Left renal cortex interstitium (tissue), 4 donors: ENCODE measurements at regions not wholly inside any gene's neighbourhood (a gene's known extent, or its start where the extent isn't known, plus 50 kb on each side); places are given as distances from the start of the nearest gene placed in this dataset.
A peak's percentile ranks its signal among the peaks of the same experiment; 100 is the strongest.
"Not testable (repeated sequence)": the region's sequence is repeated elsewhere in the genome, so short reads cannot be mapped to it uniquely, and the experiment has no call there.

Experiments used
- DNase-seq, 4 donors: peaks; one replicate each; pipeline ENCODE4 v3.0.0-alpha.2; 2013; ENCODE audit warnings: low read depth in 4 of 4, low spot score in 2 of 4, missing footprints in 1 of 4

GRCh38 chr4:9604031-9604892 lies 160.0 kb downstream of the DEFB131A start:
- DNase-seq, result peak in 2 of 4 donors; percentile 24 to 56

DNA sequence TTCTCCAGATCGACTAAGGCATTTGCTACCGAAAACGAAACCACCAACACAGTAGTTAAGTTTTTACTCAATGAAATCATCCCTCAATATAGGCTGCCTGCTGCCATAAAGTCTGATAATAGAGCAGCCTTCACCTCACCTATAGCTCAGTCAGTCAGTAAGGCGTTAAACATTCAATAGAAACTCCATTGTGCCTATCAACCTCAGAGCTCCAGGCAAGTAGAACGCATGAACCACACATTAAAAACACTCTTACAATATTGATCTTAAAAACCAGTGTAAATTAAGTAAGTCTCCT lies 160.6 kb downstream of the DEFB131A start:
- DNase-seq, result not testable (repeated sequence)

DNA sequence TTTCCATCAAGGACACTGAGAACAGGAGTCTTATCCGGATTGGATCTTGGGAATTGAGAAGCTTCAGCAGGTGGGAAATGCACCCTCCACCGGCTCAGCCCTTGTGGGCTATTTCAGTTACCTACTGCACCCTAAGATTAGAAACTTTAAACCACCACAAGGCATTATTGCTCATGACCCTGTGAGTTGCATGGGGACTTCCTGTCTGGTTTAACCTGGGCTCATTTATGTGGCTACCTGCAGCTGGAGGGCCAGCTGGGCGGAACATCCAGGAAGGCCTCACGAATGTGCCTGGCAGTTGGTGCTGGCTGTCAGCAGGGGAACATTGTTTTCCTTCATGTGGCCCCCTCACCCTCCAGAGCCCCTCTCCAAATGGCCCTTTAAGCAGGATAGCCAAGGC lies 164.1 kb downstream of the DEFB131A start:
- no peak for DNase-seq

GRCh38 chr4:9610321-9610720 lies 166.1 kb downstream of the DEFB131A start:
- DNase-seq, result not testable (repeated sequence)

DNA sequence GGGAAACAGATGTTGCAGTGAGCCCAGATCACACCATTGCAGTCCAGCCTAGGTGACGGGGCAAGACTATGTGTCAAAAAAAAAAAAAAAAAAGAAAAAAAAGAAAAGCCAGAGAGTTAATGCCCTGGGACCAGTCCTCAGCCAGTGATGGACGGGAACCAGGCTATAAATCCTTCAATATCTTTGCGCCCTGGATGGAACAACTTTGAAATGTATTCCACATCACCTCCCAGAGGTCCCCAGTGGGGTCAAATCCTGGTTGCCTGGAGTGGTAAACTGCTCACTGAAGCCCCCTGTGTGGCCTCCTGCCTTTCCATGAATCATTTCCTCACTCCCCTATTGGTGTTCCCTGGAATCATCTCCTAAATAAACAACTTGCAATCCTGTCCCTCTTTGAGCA lies 166.9 kb downstream of the DEFB131A start:
- no peak for DNase-seq

GRCh38 chr4:9636411-9636810 lies 145.0 kb upstream of the DRD5 start:
- DNase-seq, result not testable (repeated sequence)

DNA sequence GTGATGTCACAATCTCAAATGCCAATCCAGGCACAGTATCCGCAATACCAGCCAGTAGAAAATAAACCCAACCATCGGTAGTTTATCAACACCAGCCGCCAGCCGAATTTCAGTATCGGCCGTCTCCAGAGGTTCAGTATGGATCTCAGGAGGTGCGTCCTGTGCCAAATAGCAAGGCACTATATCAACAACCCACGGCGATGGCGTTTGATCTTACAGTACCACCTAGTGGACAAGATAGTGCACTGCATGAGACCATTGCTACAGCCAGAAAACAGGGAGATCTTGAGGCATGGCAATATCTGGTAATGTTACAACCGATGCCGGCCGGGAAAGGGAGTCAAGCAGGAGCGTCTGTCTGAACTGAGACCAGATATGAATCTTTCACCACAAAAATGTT lies 121.8 kb upstream of the DRD5 start:
- not testable (repeated sequence) for DNase-seq

- not testable (repeated sequence) for DNase-seq
Observed at GRCh38 chr4:9660955-9661354, 120.5 kb upstream of the DRD5 start.

GRCh38 chr4:9670725-9671124 lies 110.7 kb upstream of the DRD5 start:
- DNase-seq, result not testable (repeated sequence)

DNA sequence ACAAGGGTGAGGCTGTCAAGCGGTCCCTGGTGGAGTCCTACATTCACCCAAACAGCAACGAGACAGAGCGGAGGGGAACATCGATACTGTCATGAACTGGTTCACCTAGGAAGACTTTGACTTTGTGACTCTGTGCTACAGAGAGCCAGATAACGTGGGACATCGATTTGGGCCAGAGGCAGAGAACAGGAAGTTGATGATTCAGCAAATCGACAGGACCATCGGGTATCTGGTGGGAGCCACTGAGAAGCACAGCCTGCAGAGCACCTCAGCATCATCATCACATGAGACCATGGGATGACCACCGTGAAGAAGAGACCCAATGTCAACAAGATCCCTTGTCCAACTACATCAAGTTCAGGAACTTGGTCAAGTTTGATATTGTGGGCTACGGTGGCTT lies 104.1 kb upstream of the DRD5 start:
- DNase-seq, result not testable (repeated sequence)

DNA sequence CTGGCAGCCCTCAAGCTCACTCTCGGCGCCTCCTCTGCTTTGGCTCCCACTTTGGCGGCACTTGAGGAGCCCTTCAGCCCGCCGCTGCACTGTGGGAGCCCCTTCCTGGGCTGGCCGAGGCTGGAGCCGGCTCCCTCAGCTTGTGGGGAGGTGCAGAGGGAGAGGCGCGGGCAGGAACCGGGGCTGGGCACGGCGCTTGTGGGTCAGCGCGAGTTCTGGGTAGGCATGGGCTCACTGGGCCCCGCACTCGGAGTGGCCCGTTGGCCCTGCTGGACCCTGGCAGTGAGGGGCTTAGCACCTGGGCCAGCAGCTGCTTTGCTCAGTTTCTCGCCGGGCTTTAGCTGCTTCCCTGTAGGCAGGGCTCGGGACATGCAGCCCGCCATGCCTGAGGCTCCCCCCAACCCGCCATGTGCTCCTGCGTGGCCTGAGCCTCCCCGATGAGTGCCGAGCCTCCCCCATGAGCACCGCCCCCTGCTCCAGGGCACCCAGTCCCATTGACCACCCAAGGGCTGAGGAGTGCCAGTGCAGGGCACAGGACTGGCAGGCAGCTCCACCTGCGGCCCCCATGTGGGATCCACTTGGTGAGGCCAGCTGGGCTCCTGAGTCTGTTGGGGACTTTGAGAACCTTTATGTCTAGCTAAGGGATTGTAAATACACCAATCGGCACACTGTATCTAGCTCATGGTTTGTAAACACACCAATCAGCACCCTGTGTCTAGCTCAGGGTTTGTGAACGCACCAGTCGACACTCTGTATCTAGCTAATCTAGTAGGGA lies 101.5 kb upstream of the DRD5 start:
- no peak for DNase-seq

- DNase-seq, result not testable (repeated sequence)
Observed at GRCh38 chr4:9683174-9683573, 98.3 kb upstream of the DRD5 start.

GRCh38 chr4:9685016-9685415 lies 96.4 kb upstream of the DRD5 start:
- not testable (repeated sequence) for DNase-seq

DNA sequence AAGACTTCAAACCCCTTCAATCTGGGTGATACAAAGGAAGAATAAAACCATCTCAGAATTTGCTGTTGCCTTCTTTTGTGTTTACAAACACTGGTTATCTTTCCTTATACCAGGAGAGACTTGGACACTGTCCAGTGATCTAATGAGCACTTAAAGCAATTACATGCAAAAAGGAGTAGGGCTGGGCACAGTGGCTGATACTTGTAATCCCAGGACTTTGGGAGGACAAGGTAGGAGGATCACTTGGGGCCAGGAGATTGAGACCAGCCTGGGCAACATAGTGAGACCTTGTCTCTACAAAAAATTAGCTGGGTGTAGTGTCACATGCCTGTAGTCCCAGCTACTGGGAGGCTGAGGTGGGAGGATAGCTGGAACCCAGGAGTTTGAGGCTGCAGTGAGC lies 95.7 kb upstream of the DRD5 start:
- DNase-seq, result no peak

- DNase-seq, result peak in 3 of 4 donors; percentile 8 to 29 (median 15)
Observed at GRCh38 chr4:9690636-9691237, 90.7 kb upstream of the DRD5 start.

GRCh38 chr4:9691238-9692065 lies 90.0 kb upstream of the DRD5 start:
- DNase-seq, result peak; percentile 73 to 93 (median 89)

GRCh38 chr4:9692791-9693491 lies 88.5 kb upstream of the DRD5 start:
- DNase-seq, result not testable (repeated sequence)

GRCh38 chr4:9694403-9694802 lies 87.0 kb upstream of the DRD5 start:
- not testable (repeated sequence) for DNase-seq

DNA sequence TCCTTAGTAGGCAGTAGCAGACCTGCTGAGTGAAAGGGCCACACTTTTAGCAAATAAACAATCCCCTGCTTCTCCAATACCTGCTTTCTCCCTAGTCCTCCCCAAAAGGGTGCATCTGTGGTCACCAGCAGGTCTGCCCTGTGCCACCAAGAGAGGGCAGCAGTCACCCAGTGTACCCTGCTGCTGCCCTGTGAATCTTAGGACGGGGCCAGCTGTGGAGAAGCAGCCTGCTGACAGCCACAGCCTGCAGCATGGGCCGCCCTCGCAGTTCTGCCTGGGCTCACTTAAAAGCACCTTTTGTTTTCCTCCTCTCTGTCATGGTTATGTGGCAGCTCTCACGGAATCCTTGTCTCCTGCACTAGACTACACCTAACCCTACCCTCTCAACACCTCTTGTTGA lies 85.4 kb upstream of the DRD5 start:
- DNase-seq, result not testable (repeated sequence)

DNA sequence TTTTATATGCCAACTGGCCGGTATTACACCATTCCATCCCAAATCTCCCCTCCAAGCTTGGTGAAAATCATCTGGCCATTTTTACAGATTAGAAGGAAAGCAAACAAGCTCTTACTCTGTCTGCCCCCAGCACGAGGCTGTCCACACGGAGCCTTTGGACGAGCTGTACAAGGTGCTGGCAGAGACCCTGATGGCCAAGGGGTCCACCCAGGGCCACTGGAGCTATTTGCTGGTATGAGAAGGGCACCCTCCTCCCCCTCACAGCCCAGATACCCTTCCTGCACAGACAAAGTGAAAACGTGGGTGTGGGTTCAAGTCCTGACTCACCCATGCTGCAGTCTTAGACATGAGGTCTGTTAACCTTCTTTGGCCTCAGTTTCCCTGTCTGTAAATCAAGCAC lies 84.9 kb upstream of the DRD5 start:
- not testable (repeated sequence) for DNase-seq
